GM18511 (cell line): ENCODE measurements at regions not wholly inside any gene's neighbourhood (a gene's known extent, or its start where the extent isn't known, plus 50 kb on each side); places are given as distances from the start of the nearest gene placed in this dataset.

Experiments used
- ATAC-seq: cut with Tn5 transposase; IDR thresholded peaks from one replicate; pipeline ENCODE4 v1.9.1; 2021; ENCODE audit warnings: mild to moderate bottlenecking, moderate library complexity; ENCODE audit not compliant: unreplicated experiment

DNA sequence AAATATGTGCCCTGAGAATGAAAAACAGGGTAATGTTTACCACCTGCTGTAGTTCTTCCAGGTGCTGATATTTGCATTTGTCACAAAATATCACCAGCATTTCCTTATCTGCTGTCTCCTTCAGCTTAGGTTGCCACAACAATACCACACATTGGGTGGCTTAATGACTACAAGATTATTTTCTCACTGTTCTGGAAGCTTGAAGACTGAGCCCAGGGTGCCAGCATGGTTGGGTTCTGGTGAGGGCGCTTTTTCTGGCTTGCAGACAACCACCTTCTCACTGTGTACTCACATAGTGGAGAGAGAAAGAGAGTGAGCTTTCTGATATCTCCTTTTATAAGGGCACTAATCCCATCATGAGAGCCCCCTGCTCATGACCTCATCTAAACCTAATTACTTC is 407.5 kb upstream of the RGPD4 start:
- no peak for ATAC-seq

DNA sequence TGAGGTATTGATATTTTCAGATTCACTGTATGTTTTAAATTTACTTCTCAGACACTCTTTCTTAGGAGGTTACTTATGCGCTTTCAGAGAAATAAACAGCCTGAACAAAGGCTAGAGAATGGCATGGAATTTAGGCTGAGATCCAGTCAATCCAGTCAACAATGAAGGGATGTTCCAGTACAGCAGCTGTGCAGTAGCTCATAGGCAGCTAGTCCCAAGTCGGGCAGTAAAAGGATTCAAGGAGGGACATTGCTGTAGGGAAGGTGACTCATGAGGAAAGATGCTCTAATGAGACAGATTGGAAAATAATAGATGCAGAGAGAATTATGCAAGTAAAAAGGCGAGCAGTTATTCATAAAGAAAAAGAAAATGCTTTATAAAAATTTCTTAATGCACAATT is 397.9 kb upstream of the RGPD4 start:
- no peak for ATAC-seq

DNA sequence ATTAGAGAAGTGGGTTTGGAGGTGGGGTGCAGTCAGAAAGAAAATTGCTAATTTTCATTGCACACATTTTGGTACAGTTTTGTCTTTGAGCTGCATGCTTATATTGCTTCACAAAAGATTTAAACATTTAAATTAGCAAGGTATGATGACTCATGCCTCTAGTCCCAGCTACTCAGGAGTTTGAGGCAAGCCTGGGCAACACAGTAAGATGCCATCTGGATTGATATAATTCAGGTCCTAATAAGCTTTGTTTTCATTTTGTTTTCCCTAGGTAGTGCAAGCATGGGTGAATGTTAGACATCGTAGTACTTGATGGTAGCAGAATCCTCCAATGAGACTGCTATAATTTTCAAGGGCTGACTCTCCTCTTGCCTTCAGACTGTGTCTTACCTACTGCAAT is 396.7 kb upstream of the RGPD4 start:
- no peak for ATAC-seq

DNA sequence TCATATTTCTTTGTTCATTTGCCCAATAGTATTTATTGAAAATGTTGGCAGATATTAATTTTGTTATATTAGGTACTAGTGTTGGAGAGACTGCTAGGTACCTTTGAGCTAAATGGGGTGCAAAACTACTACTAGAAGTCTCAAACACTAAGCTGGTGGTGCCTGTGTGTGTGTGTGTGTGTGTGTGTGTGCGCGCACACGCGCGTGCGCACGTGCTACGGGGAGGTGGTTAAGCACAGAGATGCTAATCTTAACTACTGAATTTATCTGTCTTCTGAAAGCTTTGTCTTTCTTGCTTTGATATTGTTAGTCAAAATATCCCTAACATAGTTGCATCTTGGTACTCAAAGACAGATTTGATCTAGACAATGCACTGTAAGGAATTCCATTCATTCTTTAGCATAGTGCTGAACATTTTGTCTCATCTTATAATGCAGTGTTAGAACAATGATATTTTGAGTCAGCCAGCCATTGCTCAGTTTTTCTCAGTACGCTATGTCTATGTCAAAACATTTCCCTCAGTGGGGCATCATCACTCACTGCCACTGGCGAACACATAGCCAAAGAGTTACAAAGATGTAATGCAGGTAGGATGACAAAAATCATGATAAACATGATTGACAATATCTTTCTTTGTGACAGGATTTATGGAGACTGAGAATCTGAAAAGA is 396.0 kb upstream of the RGPD4 start:
- ATAC-seq: no peak

DNA sequence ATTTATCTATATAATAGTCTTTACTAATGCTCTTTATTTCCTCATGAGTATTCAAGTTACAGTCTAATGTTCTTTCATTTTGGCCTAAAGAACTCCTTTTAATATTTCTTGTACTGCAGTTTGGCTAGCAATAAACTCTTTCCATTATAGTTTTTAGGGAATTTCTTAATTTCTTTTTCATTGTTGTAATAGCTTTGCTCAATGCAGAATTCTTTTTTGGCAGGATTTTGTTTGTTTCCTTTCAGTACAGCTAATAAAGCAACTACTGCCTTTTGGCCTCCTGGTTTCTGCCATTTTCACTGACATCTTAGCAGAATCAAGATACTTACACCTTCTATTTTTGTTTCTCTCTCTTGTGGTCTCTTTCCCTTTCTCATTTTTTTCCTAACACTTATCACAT is 390.4 kb upstream of the RGPD4 start:
- ATAC-seq: no peak

DNA sequence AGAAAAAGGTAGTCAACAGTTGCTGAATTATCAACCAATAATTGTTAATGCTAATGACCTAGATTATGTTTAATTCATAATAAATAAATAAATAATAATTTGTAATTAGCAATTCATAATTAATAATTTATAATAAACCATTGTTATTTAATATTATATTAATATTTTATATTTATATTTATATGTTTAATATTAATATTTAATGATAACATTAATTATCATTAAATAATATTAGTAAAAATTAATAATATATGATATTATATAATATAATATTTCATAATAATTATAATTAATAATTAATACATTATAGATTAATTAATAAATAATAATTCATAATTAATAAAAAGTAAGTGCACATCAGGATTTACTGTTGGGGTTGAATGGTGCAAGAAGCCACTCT is 389.4 kb upstream of the RGPD4 start:
- ATAC-seq: no peak

DNA sequence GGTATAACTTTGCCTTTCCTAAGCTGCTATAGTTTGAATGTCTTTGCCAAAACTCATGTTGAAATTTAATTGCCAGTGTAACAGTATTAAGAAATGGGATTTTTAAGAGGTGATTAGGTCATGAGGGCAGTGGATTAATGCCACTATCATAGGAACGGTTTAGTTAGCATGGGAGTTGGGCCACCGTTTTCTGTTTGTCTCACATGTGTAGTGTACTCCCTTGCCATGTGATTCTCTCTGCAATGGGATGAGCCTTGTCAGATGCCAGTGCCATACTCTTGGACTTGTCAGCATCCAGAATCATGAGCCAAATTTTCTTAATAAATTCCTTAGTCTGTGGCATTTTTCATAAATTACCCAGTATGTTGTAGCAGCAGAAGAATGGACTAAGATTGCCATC is 388.9 kb upstream of the RGPD4 start:
- no peak for ATAC-seq

DNA sequence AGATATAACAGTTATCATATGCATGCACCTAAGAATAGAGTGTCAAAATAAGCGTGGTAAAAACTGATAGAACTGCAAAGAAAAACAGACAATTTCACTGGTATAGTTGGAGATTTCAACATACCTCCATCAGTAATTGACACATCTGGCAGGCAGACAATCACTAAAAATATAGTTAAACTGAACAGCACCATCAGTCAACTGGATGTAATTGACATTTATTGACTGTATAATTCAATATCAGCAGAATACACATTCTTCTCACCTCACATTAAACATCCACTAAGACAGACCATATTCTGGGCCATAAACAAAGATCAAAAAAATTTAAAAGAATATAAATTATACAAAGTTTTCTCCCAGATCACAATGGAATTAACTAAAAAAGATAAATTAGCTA is 378.5 kb upstream of the RGPD4 start:
- ATAC-seq: no peak

DNA sequence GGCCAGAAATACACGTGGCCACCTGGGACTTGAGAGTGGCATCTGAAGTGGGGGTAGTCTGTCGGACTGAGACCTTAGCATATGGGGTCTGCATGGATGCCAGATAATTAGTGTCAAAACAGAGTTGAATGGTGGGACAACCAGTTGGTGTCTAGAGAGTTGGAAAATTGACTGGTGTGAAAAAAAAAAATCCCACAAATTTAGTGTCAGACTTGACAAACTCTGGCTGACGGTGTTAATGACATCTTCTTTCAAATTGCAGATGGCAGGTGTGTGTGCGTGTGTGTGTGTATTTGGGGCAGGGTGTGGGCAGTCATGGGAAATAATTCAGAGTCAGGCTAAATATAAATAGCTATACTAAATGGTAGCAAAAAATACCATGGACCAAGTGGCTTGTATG is 365.4 kb upstream of the RGPD4 start:
- no peak for ATAC-seq

DNA sequence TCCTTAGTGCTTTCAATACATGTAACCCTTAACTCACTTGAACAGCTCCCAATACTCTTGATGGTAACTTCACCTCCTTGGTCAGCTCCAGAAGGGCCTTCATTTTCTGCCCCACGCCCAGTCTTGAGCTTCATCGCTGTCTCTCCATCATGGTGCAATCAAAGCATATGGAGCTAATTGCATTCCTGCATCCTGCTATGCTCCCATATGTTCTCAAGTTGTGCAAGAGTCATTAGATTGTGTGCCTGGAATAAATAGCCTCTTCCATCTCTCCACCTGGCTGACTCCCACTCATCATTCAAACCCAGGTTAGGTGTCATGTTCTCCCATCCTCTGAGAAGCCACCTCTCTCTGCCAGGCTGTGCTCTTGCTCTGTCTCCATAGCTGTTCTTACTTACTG is 364.5 kb upstream of the RGPD4 start:
- ATAC-seq: no peak

DNA sequence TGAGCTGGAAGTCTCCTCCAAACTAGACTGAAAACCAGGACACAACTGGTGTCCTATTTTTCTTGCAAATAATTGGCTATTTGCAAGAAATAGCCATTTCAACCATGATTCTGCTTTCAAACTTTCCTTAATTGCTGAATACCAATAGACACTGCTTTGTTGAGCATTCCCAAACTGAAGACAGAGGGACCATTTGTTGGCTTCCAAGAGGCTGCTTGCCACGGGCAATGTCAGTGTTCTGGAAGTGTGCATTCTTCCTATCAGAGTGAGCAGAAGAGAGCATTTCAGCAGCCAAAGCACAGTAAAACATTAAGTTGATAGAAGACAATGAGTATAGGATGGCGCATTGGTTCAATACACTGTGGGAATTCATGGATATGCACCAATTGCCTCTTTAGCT is 360.5 kb upstream of the RGPD4 start:
- no peak for ATAC-seq

DNA sequence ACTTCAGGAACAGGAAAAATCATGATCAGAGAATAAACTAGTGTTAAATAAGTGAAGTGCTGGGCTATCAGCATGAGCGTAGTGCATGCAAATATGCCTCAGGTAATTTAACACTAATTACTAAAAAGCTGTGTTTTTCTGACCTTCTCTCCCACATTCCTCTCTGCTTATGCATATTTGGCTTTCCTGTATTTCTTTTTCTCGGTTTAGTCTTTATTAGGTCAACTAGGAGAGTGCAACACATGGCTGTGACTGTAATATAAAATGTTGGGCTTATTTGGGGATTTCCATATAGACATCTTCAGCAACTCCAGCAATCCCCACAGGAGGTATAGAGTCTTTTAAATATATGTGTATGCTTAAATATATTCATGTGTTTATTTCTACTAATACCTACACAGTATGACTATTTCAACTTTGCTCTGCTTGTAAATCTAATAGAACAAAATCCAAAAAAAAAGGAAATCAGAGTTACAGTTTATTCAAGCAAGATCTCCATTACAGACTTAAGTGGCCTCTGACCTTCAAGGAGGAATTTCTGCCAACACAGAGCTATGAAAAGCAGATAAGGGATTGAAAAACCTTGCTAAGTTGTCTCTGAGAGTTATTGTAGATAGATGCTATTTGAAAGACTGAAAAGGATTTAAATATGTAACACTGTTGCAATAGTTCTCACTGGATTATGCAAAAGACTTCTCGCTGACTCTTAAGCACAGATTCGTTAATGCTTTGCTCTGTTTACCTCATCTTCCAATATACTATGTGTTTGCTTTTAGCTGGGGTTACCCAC is 359.5 kb upstream of the RGPD4 start:
- ATAC-seq: no peak

DNA sequence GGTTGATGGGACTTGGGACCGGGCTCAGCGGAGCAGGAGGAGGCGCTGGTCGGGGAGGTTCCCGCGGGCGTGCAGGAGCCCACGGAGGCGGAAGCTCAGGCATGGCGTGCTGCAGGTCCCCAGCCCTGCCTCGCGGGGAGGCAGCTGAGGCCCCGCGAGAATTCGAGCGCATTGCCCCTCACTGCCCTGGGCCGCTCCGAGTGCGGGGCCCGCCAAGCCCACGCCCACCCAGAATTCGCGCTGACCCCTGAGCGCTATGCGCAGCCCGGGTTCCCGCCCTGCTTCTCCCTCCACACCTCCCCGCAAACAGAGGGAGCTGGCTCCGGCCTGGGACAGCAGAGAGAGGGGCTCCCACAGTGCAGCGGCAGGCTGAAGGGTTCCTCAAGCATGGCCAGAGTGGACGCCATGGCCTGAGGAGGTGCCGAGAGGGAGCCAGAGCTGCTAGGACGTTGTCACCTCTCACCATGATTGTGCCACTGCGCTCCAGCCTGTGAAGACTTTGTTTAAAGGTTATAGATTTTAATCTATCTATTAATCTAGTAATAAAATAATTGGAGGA is 357.2 kb upstream of the RGPD4 start:
- no peak for ATAC-seq

DNA sequence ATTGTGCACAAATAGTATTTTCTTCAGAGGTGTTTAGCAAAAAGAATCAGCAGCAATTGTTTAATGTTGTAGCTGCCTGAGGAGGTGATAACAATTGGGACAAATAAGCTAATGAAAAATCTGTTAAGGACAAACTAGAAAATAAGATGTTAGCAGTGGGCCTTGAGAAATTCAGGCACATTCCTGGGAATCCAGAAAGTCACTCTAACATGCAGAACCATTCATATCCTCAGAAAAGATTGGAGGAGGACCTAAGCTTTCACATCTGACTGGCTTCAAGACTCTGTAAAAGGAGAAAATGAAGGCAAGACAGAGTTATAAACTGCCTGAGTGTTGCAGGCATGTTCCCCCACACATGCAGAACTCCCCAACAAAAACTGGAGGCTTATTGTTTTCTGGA is 353.5 kb upstream of the RGPD4 start:
- ATAC-seq: no peak

DNA sequence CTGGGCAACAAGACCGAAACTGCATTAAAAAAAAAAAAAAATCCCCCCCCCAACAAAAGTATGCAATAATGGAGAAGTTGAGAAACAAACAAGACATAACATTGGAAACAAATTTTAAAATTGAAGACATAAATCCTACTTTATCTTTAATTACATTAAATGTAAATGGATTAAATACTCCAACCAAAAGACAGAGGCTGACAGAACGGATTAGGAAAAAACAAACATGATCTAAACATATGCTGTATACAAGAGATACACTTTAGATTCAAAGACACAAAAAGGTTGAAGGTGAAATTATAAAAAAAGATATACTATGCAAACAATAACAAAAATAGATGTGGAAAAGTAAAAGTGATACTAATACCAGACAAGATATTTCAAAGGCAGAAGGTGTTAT is 350.8 kb upstream of the RGPD4 start:
- ATAC-seq: no peak

DNA sequence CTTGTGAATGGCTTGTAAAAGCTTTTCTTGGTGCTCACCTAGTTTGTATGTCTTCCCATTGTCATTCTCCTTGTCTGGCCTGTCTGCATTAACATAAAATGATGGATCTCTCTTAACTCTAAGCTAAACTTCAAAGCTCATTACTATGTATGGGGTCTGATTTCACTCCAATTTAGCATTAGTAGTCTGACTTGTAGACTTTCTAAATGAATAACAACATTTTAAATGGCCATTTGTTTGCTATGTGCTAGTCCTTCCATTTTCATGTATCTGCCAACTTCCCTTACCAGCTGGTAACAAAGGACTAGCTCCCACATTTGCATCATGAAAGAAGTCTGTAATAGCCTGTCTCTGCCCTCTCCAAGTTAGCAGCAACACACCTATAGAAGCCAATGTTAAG is 324.2 kb upstream of the RGPD4 start:
- no peak for ATAC-seq

DNA sequence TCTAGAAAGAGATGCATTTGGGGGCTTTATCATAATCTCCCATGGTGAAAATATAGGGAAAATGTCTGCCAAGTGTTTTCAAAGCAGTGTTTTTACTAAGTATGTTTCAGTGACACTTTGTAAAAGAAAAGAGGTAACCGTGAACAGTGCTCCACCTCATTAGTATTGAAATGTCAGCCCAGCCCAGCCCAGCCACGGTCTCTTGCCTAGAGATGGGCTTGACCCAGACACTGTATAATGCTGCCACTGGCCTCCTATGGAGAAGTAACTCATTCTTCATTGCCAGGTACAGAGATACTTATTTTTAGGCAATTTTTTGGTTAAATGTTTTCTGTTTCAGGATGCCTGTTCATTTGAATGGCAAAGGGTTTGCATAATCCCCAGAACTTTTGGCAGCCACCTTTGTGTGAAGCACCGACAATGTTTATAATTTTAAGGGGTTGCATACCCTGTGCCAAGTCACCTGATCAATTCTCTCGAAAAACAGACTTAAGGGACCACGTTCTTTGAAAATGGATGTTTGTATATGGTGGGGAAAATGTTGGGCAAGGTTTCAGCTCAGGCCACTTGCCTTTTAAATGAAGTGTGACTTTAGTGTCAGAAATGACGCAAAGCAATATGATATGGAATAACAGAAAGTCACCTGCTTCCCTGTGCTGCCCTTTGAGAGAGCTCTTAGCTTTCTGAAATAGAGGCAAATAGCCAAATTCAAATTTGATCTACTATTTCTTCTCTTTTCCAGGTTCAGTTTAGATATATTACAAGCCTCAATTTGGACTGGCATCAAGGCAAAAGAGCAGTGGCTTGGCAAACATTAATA is 314.5 kb upstream of the RGPD4 start:
- ATAC-seq: no peak

DNA sequence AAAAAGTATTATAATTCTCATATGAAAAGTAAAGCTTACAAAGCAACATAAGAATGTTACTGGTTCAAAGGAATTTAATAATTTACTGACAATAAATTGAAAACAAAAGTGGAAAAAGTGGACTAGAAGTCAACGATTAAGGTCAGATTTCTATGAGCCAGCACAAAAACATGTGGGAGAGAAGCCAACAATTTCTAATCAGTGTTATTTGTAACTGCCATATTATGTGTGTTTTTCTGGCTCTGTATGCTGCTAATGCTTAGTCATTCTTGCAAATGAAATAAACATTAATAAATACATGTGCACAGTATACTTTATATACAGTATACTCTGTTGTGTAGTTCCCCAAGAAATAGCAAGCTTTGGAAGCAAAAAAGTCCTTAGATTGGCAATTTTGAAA is 301.3 kb upstream of the RGPD4 start:
- ATAC-seq: no peak

DNA sequence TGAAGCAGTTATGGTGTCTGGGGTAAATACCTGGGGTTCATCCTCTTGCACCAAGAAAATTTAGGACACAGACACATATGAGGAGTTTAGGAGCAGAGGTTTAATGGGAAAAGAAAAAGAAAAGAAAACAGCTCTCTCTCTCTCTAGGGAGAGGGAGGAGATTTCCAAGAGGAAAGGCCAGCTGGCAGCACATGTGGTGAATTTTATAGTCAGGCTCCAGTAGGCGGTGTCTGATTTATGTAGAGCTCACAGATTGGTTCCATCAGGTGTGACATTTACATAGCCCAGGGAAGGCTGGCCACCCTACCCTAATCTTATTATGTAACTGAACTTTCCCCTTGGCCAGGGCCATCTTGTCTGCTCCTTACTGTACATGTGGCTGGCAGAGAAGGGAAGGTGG is 297.5 kb upstream of the RGPD4 start:
- ATAC-seq: no peak

DNA sequence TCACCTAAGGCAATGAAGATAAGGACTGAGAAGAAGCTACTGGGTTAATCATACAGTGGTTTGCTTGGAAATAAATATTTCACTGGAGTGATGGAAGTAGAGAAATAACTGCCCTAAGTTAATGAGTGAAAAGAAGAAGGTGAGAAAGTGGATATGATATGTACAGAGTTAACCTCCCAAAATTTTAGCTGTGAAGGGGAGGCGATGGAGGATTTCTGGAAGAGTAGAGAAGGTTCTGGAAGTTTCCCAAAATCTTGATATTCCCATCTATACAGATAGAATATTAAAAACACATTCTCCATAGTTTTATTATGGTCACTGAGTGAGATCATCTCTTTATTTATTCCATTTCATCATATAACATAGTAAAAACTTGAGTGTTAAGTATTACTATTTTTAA is 296.6 kb upstream of the RGPD4 start:
- no peak for ATAC-seq

DNA sequence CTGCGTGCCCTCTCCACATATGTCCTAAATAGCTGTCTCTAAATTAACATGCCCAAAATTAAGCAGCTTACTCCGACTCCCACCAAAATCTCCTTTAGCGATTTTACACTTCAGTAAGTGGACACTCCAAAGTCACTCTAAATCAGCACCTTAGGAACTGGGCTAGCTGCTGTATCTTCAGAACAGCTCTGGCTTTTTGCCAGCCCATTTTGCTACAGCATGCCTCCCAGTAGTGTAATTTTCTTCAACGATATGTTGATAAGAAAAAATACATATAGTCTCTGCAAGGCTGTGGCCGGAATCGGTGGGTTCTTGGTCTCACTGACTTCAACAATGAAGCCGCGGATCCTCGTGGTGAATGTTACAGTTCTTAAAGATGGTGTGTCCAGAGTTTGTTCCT is 291.8 kb upstream of the RGPD4 start:
- ATAC-seq: no peak
